A549 (cell line): ENCODE measurements at regions not wholly inside any gene's neighbourhood (a gene's known extent, or its start where the extent isn't known, plus 50 kb on each side); places are given as distances from the start of the nearest gene placed in this dataset.

ENCODE experiments used
- ATAC-seq, 2 experiments: fragments of 200-7000 bp in 1 of 2; fragments of >200 bp in 1 of 2; cut with Nextera tagmentation in 1 of 2; cut with Tn5 transposase in 1 of 2; 3 replicates each; pipeline versions ENCODE4 v1.8.0 to v1.9.1; 2018 to 2020; ENCODE audit warnings: mild to moderate bottlenecking in 1 of 2, moderate library complexity in 1 of 2
- CTCF ChIA-PET: fragments of 300-600 bp; sonication (Branson Sonifier 250); formaldehyde crosslinking; extraction: SDS; loops from one replicate; lab custom pipeline; 2021; ENCODE audit warnings: antibody characterized with exemption, inconsistent platforms; lab: Yijun Ruan, JAX
- POLR2A ChIA-PET: fragments of 350-600 bp; formaldehyde crosslinking; extraction: SDS; loops from one replicate; lab custom pipeline; 2021; ENCODE audit warnings: antibody characterized with exemption, inconsistent platforms; lab: Yijun Ruan, JAX
- DNase-seq, 2 experiments: peaks; one replicate each; pipeline versions ENCODE4 v3.0.0 to v3.0.0-alpha.2; 2011 to 2016; ENCODE audit warnings: low read depth in 1 of 2, low spot score in 1 of 2
- FAIRE-seq: peaks from 2 replicates; lab custom pipeline; 2011; peaks lifted over from hg19 to GRCh38; lab: Jason Lieb, UNC
- H3K27ac ChIP-seq, 2 experiments: fragments of >200 bp; sonication (Bioruptor Twin); formaldehyde crosslinking; 3 replicates each; pipeline ENCODE4 v1.5.1; 2016 to 2017
- H3K4me1 ChIP-seq: fragments of >200 bp; sonication (Bioruptor Twin); formaldehyde crosslinking; 3 replicates; pipeline ENCODE4 v1.6.1; 2016
- H3K4me2 ChIP-seq: fragments of >200 bp; sonication (Bioruptor Twin); formaldehyde crosslinking; 3 replicates; pipeline ENCODE4 v1.6.1; 2016
- H3K4me3 ChIP-seq: fragments of >200 bp; sonication (Bioruptor Twin); formaldehyde crosslinking; 3 replicates; pipeline ENCODE4 v1.5.1; 2016
- H3K9me3 ChIP-seq: fragments of >200 bp; sonication (Bioruptor Twin); formaldehyde crosslinking; 3 replicates; pipeline ENCODE4 v1.6.1; 2016
- CBX2 ChIP-seq: fragments of 200-600 bp; sonication (generic); IDR thresholded peaks from 2 replicates; pipeline ENCODE4 v1.6.1; 2016; ENCODE audit warnings: low read depth, mild to moderate bottlenecking, borderline replicate concordance
- EHF ChIP-seq: fragments of 250-450 bp; sonication (Bioruptor Pico); IDR thresholded peaks from 2 replicates; pipeline ENCODE4 v1.5.0; 2020; ENCODE audit warnings: mild to moderate bottlenecking
- ESRRA ChIP-seq: fragments of 150-350 bp; IDR thresholded peaks from 2 replicates; pipeline ENCODE4 v1.6.1; 2014; ENCODE audit warnings: mild to moderate bottlenecking, low read length, borderline replicate concordance
- FOXS1 ChIP-seq: fragments of 250-450 bp; sonication (Bioruptor Pico); IDR thresholded peaks from 2 replicates; pipeline ENCODE4 v1.5.0; 2020; ENCODE audit warnings: mild to moderate bottlenecking, moderate library complexity
- HOXB5 ChIP-seq: fragments of 250-450 bp; sonication (Bioruptor Pico); IDR thresholded peaks from 2 replicates; pipeline ENCODE4 v1.5.0; 2020; ENCODE audit warnings: mild to moderate bottlenecking, moderate library complexity
- MAFK ChIP-seq: fragments of 450-650 bp; IDR thresholded peaks from 2 replicates; pipeline ENCODE4 v1.6.1; 2014; ENCODE audit not compliant: partially characterized antibody
- NR3C1 ChIP-seq: fragments of >200 bp; sonication (Bioruptor Twin); formaldehyde crosslinking; IDR thresholded peaks from 3 replicates; pipeline ENCODE4 v1.6.1; 2017
- RAD21 ChIP-seq, 2 experiments: fragments of >200 bp in 1 of 2; sonication (Bioruptor Twin) in 1 of 2; formaldehyde crosslinking in 1 of 2; IDR thresholded peaks in 1 of 2; conservative IDR thresholded peaks in 1 of 2; 2 replicates in 1 of 2; 3 replicates in 1 of 2; pipeline ENCODE4 v1.6.1; 2012 to 2018; ENCODE audit warnings: inconsistent platforms in 1 of 2
- RARB ChIP-seq: fragments of 250-450 bp; sonication (Bioruptor Pico); IDR thresholded peaks from 2 replicates; pipeline ENCODE4 v1.8.0; 2021; ENCODE audit warnings: mild to moderate bottlenecking, moderate library complexity
- RFX5 ChIP-seq: fragments of 450-650 bp; IDR thresholded peaks from 2 replicates; pipeline ENCODE4 v1.7.1; 2014; ENCODE audit warnings: antibody characterized with exemption, mild to moderate bottlenecking, moderate library complexity
- SMC3 ChIP-seq: fragments of >200 bp; sonication (Bioruptor Twin); formaldehyde crosslinking; IDR thresholded peaks from 3 replicates; pipeline ENCODE4 v1.6.1; 2018; ENCODE audit warnings: inconsistent platforms
- ZFP36 ChIP-seq: fragments of 450-650 bp; IDR thresholded peaks from 2 replicates; pipeline ENCODE4 v1.6.1; 2014; ENCODE audit warnings: borderline replicate concordance; ENCODE audit not compliant: partially characterized antibody
- ZNF302 ChIP-seq: fragments of 250-450 bp; sonication (Bioruptor Pico); IDR thresholded peaks from 2 replicates; pipeline ENCODE4 v1.9.0; 2021; ENCODE audit warnings: inconsistent platforms, mild to moderate bottlenecking, moderate library complexity
- WGBS: methylation state at CpG from one replicate; pipeline ENCODE4 v1.1.6; 2017; ENCODE audit errors: missing lambda C conversion rate; 5-methylcytosine and 5-hydroxymethylcytosine counted together
- TF ChIP-seq, protein P1 (sequence below): IDR thresholded peaks from 2 replicates; pipeline ENCODE4 v1.6.1; 2012
- TF ChIP-seq, protein P2 (sequence below): fragments of >200 bp; sonication (Bioruptor Twin); formaldehyde crosslinking; IDR thresholded peaks from 3 replicates; pipeline ENCODE4 v1.6.1; 2016
- TF ChIP-seq, protein P3 (sequence below): fragments of 200-600 bp; sonication (generic); IDR thresholded peaks from 2 replicates; pipeline ENCODE4 v1.6.1; 2016; ENCODE audit warnings: antibody characterized with exemption, mild to moderate bottlenecking, moderate library complexity
- TF ChIP-seq, protein P4 (sequence below): fragments of >200 bp; sonication (Bioruptor Twin); formaldehyde crosslinking; IDR thresholded peaks from 3 replicates; pipeline ENCODE4 v1.5.1; 2016

DNA sequence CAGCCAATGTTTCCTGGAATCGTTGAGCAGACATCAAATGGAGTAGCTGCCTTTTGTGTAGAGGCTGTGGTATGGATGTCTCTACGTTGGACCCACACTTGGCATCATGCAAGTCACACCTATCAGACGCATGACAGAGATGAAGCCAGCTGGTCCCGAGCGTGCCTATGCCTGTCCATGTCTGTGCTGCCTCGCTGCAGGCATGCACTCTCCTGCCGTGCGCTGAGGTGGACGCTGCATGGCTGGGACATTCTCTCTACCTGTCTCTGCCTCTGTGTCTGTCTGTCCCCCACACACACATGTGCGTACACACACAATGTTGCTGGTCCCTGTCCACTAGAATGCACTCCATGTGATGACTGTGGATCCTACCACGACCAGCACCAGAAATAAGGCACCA is 514.2 kb upstream of the MYT1L start:
- H3K4me1 ChIP-seq, result no peaks in the 10 kb centered on the region
- H3K27ac ChIP-seq, result no peak overlapping the region
- ChIA-PET POLR2A (no interaction called here), CTCF (interaction anchor here (0.6 kb wide), 1 partner anchor 279 kb away, joined by 3 read pairs; no protein-coding TSS in a partner anchor)
- no peak overlapping the region for H3K4me2 ChIP-seq
- DNase-seq (no peak), FAIRE-seq (no peak), ATAC-seq (0 out of 6 replicates have a peak, but pooled peaks of 1 of the 2 experiments have one; percentile 13)
- H3K4me3 ChIP-seq, result no peak overlapping the region
- WGBS, result 33% methylated on average over 11 of the region's 11 CpGs
- TF ChIP-seq, protein P1, sequence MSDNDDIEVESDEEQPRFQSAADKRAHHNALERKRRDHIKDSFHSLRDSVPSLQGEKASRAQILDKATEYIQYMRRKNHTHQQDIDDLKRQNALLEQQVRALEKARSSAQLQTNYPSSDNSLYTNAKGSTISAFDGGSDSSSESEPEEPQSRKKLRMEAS, result no peak
- no peaks in the 10 kb centered on the region for H3K9me3 ChIP-seq

DNA sequence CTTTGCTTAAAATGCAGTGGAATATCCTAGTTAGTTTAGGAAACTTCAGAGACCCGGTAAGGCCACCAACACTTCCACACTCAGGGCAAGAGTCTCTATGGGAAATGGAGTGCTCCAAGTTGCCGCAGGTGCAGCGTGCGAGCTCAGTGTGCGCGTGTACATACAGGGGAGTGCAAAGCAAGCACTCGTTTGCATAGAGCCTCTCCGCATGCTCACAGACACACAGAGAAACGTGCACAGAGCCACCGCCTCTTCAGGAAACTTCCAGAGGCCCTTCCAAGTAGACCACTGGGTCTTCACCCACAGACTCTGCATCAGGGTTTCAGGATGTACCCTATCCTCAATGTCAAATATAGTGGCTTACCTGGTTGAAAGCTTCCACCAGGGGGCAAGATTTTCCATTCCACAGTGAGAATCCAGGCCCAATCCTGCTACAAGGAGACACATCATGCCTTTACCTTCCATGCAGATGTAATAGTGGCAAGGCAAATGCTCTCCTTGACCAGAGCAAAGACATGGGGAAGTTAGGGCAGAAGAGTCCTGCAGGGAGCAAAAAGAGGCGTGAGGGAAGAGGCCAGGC is 513.0 kb upstream of the MYT1L start:
- Histone ChIP-seq H3K27ac (no peak overlapping the region), H3K9me3 (no peaks in the 10 kb centered on the region), H3K4me2 (no peak overlapping the region), H3K4me1 (no peaks in the 10 kb centered on the region), H3K4me3 (no peak overlapping the region)
- ATAC-seq, result peak in 1 of 2 experiments; percentile 64; a peak in 3 of 6 replicates
- POLR2A ChIA-PET, result no interaction called here
- 50% methylated on average over 11 of the region's 11 CpGs for WGBS
- no peak for DNase-seq
- TF ChIP-seq RAD21 (conservative IDR thresholded peaks at IDR 0.05 in 1 of 2, IDR thresholded peaks at IDR 0.05 in 1 of 2) (peak in 1 of 2 experiments; percentile 41; a peak in 2 of 5 replicates), SMC3 (no peak)
- CTCF ChIA-PET, result interaction anchor here (0.9 to 1.3 kb wide), 2 partner anchors 38 to 445 kb away, joined by 4 read pairs; no protein-coding TSS in a partner anchor
- FAIRE-seq, result no peak

DNA sequence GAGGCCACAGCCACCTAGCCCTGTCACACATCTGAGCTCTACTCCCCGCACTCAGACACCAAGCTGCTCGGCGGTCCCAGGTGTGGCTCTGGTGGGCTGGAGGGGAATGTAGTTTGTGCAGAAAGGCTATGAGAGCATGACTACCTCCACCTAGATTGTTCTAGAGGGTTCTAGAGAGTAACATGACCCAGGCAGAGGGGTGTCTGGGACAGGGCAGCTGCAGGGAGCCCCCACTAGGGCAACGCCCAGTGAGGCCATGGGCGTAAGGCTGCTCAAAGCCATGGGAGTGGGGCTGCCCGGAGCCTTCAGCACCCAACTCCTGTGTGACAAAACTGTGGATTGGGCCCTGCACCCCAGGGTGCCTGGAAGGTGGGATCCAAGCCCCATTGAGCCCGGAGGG is 511.4 kb upstream of the MYT1L start:
- Histone ChIP-seq H3K27ac (no peak overlapping the region), H3K4me1 (no peaks in the 10 kb centered on the region), H3K9me3 (no peaks in the 10 kb centered on the region), H3K4me3 (no peak overlapping the region), H3K4me2 (no peak overlapping the region)
- 29% methylated on average over 6 of the region's 7 CpGs for WGBS
- no peak for DNase-seq
- TF ChIP-seq ZFP36 (no peak), ZNF302 (CRISPR knock-in tag) (no peak)
- CTCF ChIA-PET, result no interaction called here
- FAIRE-seq, result no peak
- ATAC-seq, result no peak
- POLR2A ChIA-PET, result no interaction called here

DNA sequence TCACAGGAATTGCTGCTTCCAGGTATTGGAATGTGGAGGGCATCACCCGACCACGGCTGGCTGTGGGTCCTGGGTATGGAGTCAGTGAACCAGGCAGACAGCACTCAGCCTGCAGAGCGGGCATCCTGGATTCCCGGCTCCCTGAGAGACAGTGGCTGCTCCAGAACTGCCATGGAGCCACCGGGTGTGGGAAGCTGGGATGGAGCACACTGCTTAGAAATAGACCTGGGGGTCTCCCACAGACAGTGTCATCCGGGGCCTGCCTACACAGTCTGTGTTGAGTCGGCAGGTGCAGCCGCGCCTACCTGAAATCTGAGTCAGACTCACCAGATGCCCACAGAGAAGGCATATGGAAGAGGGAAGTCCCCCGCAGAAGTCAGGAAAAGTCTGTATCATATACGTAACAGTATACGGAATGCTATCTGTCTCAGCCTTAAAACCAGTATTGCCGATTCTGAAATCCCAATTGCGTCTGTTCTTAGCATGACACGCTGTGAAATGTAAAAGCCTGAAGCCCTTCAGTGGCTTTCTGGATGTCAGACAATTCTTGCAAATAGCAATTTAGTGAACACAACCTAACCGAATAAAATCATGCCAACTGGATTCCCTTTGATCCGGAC is 509.7 kb upstream of the MYT1L start:
- TF ChIP-seq ESRRA, result no peak
- no peak for TF ChIP-seq CBX2
- TF ChIP-seq HOXB5, result no peak
- FAIRE-seq (no peak), ATAC-seq (no peak), DNase-seq (no peak)
- no peak overlapping the region for H3K27ac ChIP-seq
- no peak overlapping the region for H3K4me3 ChIP-seq
- H3K9me3 ChIP-seq, result no peaks in the 10 kb centered on the region
- H3K4me1 ChIP-seq, result no peaks in the 10 kb centered on the region
- ChIA-PET POLR2A (no interaction called here), CTCF (no interaction called here)
- H3K4me2 ChIP-seq, result no peak overlapping the region
- 37% methylated on average over 17 of the region's 17 CpGs for WGBS

DNA sequence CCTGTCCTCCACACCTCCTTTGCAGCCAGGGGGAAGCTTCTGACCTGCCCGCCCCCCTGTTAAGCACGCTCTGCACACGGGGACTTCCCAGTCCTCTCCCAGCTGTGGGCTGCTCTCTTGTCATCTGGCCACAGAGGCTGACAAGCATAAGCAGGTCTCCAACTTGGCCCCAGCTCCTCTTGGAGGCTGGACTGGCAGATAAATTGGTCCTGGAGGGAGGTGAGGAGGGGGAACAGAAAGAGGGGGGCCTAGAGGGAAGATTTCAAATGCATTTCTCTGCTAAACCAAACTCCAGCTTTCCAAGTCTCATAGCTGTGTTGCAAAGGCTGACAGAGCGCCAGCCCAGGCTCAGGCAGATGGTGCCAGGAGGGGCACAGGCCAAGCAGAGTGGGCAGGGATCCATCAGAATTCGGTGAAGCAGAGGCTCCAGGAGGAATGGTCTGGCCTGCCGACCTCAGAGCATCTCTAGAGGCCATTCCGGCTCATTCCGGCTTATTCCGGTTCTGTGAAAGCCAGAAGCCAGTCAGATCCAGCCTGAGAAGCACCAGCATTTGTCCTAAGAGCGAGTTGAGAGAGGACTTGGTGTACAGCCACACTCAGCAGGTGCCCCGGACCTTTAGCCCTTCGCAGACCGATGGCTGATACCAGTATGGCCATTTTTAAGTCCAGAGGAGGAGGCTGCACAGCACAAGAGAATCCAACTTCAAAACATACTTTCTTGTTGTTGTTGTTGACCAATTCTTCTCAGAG is 508.9 kb upstream of the MYT1L start:
- FAIRE-seq (no peak), DNase-seq (no peak), ATAC-seq (no peak)
- Histone ChIP-seq H3K9me3 (no peaks in the 10 kb centered on the region), H3K4me2 (no peak overlapping the region), H3K4me1 (no peaks in the 10 kb centered on the region), H3K27ac (no peak overlapping the region), H3K4me3 (no peak overlapping the region)
- 11% methylated on average over 10 of the region's 13 CpGs for WGBS
- ChIA-PET POLR2A (no interaction called here), CTCF (interaction anchor here (0.6 kb wide), 1 partner anchor 18 kb away, joined by 3 read pairs; no protein-coding TSS in a partner anchor)
- TF ChIP-seq, protein P2, sequence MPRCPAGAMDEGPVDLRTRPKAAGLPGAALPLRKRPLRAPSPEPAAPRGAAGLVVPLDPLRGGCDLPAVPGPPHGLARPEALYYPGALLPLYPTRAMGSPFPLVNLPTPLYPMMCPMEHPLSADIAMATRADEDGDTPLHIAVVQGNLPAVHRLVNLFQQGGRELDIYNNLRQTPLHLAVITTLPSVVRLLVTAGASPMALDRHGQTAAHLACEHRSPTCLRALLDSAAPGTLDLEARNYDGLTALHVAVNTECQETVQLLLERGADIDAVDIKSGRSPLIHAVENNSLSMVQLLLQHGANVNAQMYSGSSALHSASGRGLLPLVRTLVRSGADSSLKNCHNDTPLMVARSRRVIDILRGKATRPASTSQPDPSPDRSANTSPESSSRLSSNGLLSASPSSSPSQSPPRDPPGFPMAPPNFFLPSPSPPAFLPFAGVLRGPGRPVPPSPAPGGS, result no peak
- TF ChIP-seq FOXS1 (CRISPR knock-in tag) (no peak), NR3C1 (no peak), RFX5 (no peak), EHF (CRISPR knock-in tag) (no peak), CBX2 (no peak), HOXB5 (no peak), RARB (CRISPR knock-in tag) (no peak), MAFK (no peak)
- TF ChIP-seq, protein P3, sequence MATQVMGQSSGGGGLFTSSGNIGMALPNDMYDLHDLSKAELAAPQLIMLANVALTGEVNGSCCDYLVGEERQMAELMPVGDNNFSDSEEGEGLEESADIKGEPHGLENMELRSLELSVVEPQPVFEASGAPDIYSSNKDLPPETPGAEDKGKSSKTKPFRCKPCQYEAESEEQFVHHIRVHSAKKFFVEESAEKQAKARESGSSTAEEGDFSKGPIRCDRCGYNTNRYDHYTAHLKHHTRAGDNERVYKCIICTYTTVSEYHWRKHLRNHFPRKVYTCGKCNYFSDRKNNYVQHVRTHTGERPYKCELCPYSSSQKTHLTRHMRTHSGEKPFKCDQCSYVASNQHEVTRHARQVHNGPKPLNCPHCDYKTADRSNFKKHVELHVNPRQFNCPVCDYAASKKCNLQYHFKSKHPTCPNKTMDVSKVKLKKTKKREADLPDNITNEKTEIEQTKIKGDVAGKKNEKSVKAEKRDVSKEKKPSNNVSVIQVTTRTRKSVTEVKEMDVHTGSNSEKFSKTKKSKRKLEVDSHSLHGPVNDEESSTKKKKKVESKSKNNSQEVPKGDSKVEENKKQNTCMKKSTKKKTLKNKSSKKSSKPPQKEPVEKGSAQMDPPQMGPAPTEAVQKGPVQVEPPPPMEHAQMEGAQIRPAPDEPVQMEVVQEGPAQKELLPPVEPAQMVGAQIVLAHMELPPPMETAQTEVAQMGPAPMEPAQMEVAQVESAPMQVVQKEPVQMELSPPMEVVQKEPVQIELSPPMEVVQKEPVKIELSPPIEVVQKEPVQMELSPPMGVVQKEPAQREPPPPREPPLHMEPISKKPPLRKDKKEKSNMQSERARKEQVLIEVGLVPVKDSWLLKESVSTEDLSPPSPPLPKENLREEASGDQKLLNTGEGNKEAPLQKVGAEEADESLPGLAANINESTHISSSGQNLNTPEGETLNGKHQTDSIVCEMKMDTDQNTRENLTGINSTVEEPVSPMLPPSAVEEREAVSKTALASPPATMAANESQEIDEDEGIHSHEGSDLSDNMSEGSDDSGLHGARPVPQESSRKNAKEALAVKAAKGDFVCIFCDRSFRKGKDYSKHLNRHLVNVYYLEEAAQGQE, result no peak
- TF ChIP-seq, protein P4, sequence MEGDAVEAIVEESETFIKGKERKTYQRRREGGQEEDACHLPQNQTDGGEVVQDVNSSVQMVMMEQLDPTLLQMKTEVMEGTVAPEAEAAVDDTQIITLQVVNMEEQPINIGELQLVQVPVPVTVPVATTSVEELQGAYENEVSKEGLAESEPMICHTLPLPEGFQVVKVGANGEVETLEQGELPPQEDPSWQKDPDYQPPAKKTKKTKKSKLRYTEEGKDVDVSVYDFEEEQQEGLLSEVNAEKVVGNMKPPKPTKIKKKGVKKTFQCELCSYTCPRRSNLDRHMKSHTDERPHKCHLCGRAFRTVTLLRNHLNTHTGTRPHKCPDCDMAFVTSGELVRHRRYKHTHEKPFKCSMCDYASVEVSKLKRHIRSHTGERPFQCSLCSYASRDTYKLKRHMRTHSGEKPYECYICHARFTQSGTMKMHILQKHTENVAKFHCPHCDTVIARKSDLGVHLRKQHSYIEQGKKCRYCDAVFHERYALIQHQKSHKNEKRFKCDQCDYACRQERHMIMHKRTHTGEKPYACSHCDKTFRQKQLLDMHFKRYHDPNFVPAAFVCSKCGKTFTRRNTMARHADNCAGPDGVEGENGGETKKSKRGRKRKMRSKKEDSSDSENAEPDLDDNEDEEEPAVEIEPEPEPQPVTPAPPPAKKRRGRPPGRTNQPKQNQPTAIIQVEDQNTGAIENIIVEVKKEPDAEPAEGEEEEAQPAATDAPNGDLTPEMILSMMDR, result no peak
